ENCODE measurements at regions not wholly inside any gene's neighbourhood (a gene's known extent, or its start where the extent isn't known, plus 50 kb on each side); places are given as distances from the start of the nearest gene placed in this dataset.

- Histone ChIP-seq H3K4me2 (ENCODE audit: low read depth, low read length, poor library complexity, severe bottlenecking) (no peak overlapping the region), H4K20me1 (ENCODE audit: insufficient read depth, low read depth, low read length) (no peaks in the 10 kb centered on the region), H3K4me3 (ENCODE audit: low read length) (no peak overlapping the region), H3K27ac (ENCODE audit: low read length) (no peak overlapping the region), H3K9me2 (replicated peaks; ENCODE audit: insufficient read depth, low read length) (no peaks in the 10 kb centered on the region), H3K4me1 (ENCODE audit: low read length) (no peaks in the 10 kb centered on the region), H2AFZ (ENCODE audit: low read length) (no peak overlapping the region), H3K9ac (ENCODE audit: low read length) (no peak overlapping the region), H3K9me3 (ENCODE audit: low read length) (no peaks in the 10 kb centered on the region), H3K36me3 (ENCODE audit: insufficient read depth, low read length) (no peaks in the 10 kb centered on the region), H3K27me3 (ENCODE audit: low read length) (no peaks in the 10 kb centered on the region), H3K79me2 (ENCODE audit: low read length) (no peaks in the 10 kb centered on the region)
- peak; percentile 45 for DNase-seq
Observed at GRCh38 chr16:51509336-51509735, 358.3 kb upstream of the SALL1 start.

GRCh38 chr16:51508490-51509212 lies 357.6 kb upstream of the SALL1 start:
- Histone ChIP-seq H4K20me1 (ENCODE audit: insufficient read depth, low read depth, low read length) (no peaks in the 10 kb centered on the region), H3K4me2 (ENCODE audit: low read depth, low read length, poor library complexity, severe bottlenecking) (no peak overlapping the region), H3K27ac (ENCODE audit: low read length) (no peak overlapping the region), H3K79me2 (ENCODE audit: low read length) (no peaks in the 10 kb centered on the region), H3K9ac (ENCODE audit: low read length) (no peak overlapping the region), H3K9me3 (ENCODE audit: low read length) (no peaks in the 10 kb centered on the region), H3K9me2 (replicated peaks; ENCODE audit: insufficient read depth, low read length) (no peaks in the 10 kb centered on the region), H3K36me3 (ENCODE audit: insufficient read depth, low read length) (no peaks in the 10 kb centered on the region), H2AFZ (ENCODE audit: low read length) (no peak overlapping the region), H3K4me3 (ENCODE audit: low read length) (no peak overlapping the region), H3K4me1 (ENCODE audit: low read length) (no peaks in the 10 kb centered on the region), H3K27me3 (ENCODE audit: low read length) (no peaks in the 10 kb centered on the region)
- no peak for DNase-seq

DNA sequence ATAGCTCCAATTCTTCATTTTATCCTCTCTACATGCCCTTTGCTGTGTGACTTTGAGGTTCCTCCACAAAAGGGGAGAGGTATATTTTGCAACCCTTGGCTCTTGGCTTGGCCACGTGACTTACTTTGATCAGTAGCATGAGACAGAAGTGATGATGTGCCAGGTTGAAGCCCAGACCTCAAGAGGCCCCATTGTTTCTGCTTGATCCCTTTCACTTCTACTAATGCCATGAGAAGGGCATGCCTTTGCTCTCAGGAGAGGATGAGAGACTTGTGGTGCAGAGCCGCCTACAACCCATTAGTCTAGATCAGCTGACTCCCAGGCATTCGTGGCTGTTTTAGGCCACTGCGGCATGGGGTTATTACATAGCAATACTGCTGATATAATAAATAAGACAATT lies 356.2 kb upstream of the SALL1 start:
- Histone ChIP-seq H3K36me3 (ENCODE audit: insufficient read depth, low read length) (no peaks in the 10 kb centered on the region), H3K9ac (ENCODE audit: low read length) (no peak overlapping the region), H3K4me1 (ENCODE audit: low read length) (no peaks in the 10 kb centered on the region), H2AFZ (ENCODE audit: low read length) (no peak overlapping the region), H3K4me2 (ENCODE audit: low read depth, low read length, poor library complexity, severe bottlenecking) (no peak overlapping the region), H3K79me2 (ENCODE audit: low read length) (no peaks in the 10 kb centered on the region), H3K9me2 (replicated peaks; ENCODE audit: insufficient read depth, low read length) (no peaks in the 10 kb centered on the region), H3K27ac (ENCODE audit: low read length) (no peak overlapping the region), H3K9me3 (ENCODE audit: low read length) (no peaks in the 10 kb centered on the region), H4K20me1 (ENCODE audit: insufficient read depth, low read depth, low read length) (no peaks in the 10 kb centered on the region), H3K27me3 (ENCODE audit: low read length) (no peaks in the 10 kb centered on the region), H3K4me3 (ENCODE audit: low read length) (no peak overlapping the region)
- no peak for DNase-seq

DNA sequence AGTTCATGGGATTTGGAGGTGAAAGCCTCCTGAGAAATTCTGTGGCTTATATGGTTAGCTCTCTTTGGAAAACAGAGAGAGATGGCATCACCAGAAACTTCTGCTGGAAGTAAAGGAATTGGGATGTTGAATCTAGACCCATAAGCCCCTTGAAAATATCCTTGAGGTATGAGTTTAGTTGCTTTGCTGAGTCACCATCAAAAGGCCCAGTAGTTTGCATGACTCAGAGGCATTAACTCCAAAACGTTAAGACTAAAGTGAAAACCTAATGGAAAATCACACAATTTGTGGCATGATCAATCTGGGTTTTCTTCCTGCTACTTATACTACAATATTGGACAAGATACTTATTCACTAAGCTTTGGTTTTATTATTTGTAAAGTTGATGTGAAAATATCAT lies 349.2 kb upstream of the SALL1 start:
- Histone ChIP-seq H3K4me1 (ENCODE audit: low read length) (no peaks in the 10 kb centered on the region), H2AFZ (ENCODE audit: low read length) (no peak overlapping the region), H3K4me3 (ENCODE audit: low read length) (no peak overlapping the region), H4K20me1 (ENCODE audit: insufficient read depth, low read depth, low read length) (no peaks in the 10 kb centered on the region), H3K9me2 (replicated peaks; ENCODE audit: insufficient read depth, low read length) (no peaks in the 10 kb centered on the region), H3K9me3 (ENCODE audit: low read length) (no peaks in the 10 kb centered on the region; the same call in 1 of the 2 replicates), H3K4me2 (ENCODE audit: low read depth, low read length, poor library complexity, severe bottlenecking) (no peak overlapping the region), H3K9ac (ENCODE audit: low read length) (no peak overlapping the region), H3K36me3 (ENCODE audit: insufficient read depth, low read length) (no peaks in the 10 kb centered on the region), H3K27me3 (ENCODE audit: low read length) (no peaks in the 10 kb centered on the region), H3K27ac (ENCODE audit: low read length) (no peak overlapping the region), H3K79me2 (ENCODE audit: low read length) (no peaks in the 10 kb centered on the region)
- no peak for DNase-seq

GRCh38 chr16:51497541-51498211 lies 346.6 kb upstream of the SALL1 start:
- Histone ChIP-seq H4K20me1 (ENCODE audit: insufficient read depth, low read depth, low read length) (no peaks in the 10 kb centered on the region), H3K27ac (ENCODE audit: low read length) (no peak overlapping the region), H3K4me2 (ENCODE audit: low read depth, low read length, poor library complexity, severe bottlenecking) (no peak overlapping the region), H3K36me3 (ENCODE audit: insufficient read depth, low read length) (no peaks in the 10 kb centered on the region), H3K79me2 (ENCODE audit: low read length) (no peaks in the 10 kb centered on the region), H3K9me2 (replicated peaks; ENCODE audit: insufficient read depth, low read length) (no peaks in the 10 kb centered on the region), H3K27me3 (ENCODE audit: low read length) (no peaks in the 10 kb centered on the region), H3K9me3 (ENCODE audit: low read length) (no peaks in the 10 kb centered on the region; the same call in 1 of the 2 replicates), H3K4me1 (ENCODE audit: low read length) (no peaks in the 10 kb centered on the region), H3K4me3 (ENCODE audit: low read length) (no peak overlapping the region), H2AFZ (ENCODE audit: low read length) (no peak overlapping the region), H3K9ac (ENCODE audit: low read length) (no peak overlapping the region)
- no peak for DNase-seq

DNA sequence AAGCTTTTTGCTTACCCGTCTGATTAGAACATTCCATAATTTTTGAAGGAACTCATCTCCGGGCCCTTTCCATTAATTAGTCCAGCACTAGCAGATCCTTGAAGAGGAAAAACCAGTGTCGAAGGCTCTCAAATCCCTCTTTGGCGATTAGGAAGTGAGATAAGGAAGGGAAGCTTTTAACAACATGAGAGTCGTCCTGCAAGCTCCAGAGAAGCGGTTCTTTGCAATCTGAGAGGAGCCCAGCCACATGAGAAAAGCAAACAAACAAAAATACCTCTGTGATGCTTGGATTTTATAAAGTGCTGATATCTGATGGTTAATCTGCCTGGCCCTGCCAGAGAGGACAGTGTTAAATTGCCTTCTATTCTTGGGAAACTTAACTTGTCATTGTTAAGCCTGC lies 339.8 kb upstream of the SALL1 start:
- Histone ChIP-seq H3K27ac (ENCODE audit: low read length) (no peak overlapping the region), H3K9me2 (replicated peaks; ENCODE audit: insufficient read depth, low read length) (no peaks in the 10 kb centered on the region), H4K20me1 (ENCODE audit: insufficient read depth, low read depth, low read length) (no peaks in the 10 kb centered on the region), H3K4me1 (ENCODE audit: low read length) (no peaks in the 10 kb centered on the region), H3K9ac (ENCODE audit: low read length) (no peak overlapping the region), H3K4me3 (ENCODE audit: low read length) (no peak overlapping the region), H3K79me2 (ENCODE audit: low read length) (no peaks in the 10 kb centered on the region), H2AFZ (ENCODE audit: low read length) (no peak overlapping the region), H3K27me3 (ENCODE audit: low read length) (no peaks in the 10 kb centered on the region), H3K36me3 (ENCODE audit: insufficient read depth, low read length) (no peaks in the 10 kb centered on the region), H3K9me3 (ENCODE audit: low read length) (no peaks in the 10 kb centered on the region; the same call in none of the 2 replicates), H3K4me2 (ENCODE audit: low read depth, low read length, poor library complexity, severe bottlenecking) (no peak overlapping the region)
- no peak for DNase-seq

DNA sequence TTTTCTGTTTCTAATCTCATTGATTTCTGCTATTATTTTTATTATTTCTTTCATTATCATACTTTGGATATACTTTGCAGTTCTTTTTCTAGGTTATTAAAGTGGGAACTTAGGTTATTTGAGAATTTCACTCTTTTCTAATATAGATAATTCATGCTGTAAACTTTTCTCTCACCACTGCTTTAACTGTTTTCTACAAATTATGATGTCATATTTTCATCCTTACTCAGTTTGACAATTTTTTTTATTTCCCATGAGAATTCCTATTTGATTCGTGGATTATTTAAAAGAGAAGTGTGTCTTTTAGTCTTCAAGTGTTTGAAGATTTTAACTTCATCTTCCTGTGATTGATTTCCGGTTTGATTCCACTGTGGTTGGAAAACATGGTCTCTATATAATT lies 336.8 kb upstream of the SALL1 start:
- H3K9me3 ChIP-seq (ENCODE audit: low read length) = peaks cover 3% of the 10 kb centered on the region
- H3K4me2 ChIP-seq (ENCODE audit: low read depth, low read length, poor library complexity, severe bottlenecking) = no peak overlapping the region
- no peak for DNase-seq
- no peaks in the 10 kb centered on the region for H3K9me2 ChIP-seq (replicated peaks; ENCODE audit: insufficient read depth, low read length)
- no peak overlapping the region for H2AFZ ChIP-seq (ENCODE audit: low read length)
- no peak overlapping the region for H3K4me3 ChIP-seq (ENCODE audit: low read length)
- H3K79me2 ChIP-seq (ENCODE audit: low read length) = no peaks in the 10 kb centered on the region
- no peaks in the 10 kb centered on the region for H3K36me3 ChIP-seq (ENCODE audit: insufficient read depth, low read length)
- no peaks in the 10 kb centered on the region for H3K4me1 ChIP-seq (ENCODE audit: low read length)
- H3K27ac ChIP-seq (ENCODE audit: low read length) = no peak overlapping the region
- no peaks in the 10 kb centered on the region for H3K27me3 ChIP-seq (ENCODE audit: low read length)
- no peaks in the 10 kb centered on the region for H4K20me1 ChIP-seq (ENCODE audit: insufficient read depth, low read depth, low read length)
- no peak overlapping the region for H3K9ac ChIP-seq (ENCODE audit: low read length)

DNA sequence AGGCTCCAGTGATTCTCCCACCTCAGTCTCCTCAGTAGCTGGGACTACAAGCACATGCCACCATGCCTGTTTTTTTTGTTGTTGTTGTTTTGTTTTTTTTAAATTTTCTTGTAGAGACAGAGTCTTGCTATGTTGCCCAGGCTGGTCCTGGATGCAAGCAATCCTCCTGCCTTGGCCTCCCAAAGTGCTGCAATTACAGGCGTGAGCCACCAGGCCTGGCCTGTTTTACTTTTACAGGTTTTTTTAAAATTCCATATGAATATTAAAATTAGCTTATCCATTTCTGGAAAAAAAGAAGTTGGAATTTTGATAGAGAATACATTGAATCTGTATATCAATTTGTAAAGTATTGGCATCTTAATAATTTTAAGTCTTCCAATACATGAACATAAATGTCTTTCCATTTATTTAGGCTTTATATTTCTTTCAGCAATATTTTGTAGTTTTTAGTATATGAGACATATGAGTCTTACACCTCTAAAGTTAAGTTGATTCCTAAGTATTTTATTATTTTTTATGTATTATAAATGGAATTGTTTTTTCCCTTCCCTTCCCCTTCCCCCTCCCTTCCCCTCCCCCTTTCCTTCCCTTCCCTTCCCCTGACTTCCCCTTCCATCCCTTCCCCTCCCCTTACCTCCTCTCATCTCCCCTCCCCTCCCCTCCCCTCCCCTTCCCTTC lies 323.5 kb upstream of the SALL1 start:
- H3K9ac ChIP-seq (ENCODE audit: low read length) = no peak overlapping the region
- H3K27ac ChIP-seq (ENCODE audit: low read length) = no peak overlapping the region
- H4K20me1 ChIP-seq (ENCODE audit: insufficient read depth, low read depth, low read length) = no peaks in the 10 kb centered on the region
- no peak overlapping the region for H3K4me2 ChIP-seq (ENCODE audit: low read depth, low read length, poor library complexity, severe bottlenecking)
- no peaks in the 10 kb centered on the region for H3K27me3 ChIP-seq (ENCODE audit: low read length)
- DNase-seq = no peak
- H3K9me3 ChIP-seq (ENCODE audit: low read length) = no peaks in the 10 kb centered on the region
- H2AFZ ChIP-seq (ENCODE audit: low read length) = no peak overlapping the region
- H3K79me2 ChIP-seq (ENCODE audit: low read length) = no peaks in the 10 kb centered on the region
- H3K9me2 ChIP-seq (replicated peaks; ENCODE audit: insufficient read depth, low read length) = no peaks in the 10 kb centered on the region
- no peaks in the 10 kb centered on the region for H3K36me3 ChIP-seq (ENCODE audit: insufficient read depth, low read length)
- H3K4me1 ChIP-seq (ENCODE audit: low read length) = no peaks in the 10 kb centered on the region
- H3K4me3 ChIP-seq (ENCODE audit: low read length) = no peak overlapping the region

Data from Karpas-422 (cell line).